ENCODE measurements at regions not wholly inside any gene's neighbourhood (a gene's known extent, or its start where the extent isn't known, plus 50 kb on each side); places are given as distances from the start of the nearest gene placed in this dataset.

GRCh38 chr9:90544488-90544887 is 98.1 kb downstream of the DIRAS2 start:
- TF ChIP-seq CTCF (IDR thresholded peaks at IDR 0.05) (no peak), POLR2A (IDR thresholded peaks at IDR 0.05) (no peak), POLR2AphosphoS5 (IDR thresholded peaks at IDR 0.05) (no peak)
